ENCODE measurements at regions not wholly inside any gene's neighbourhood (a gene's known extent, or its start where the extent isn't known, plus 50 kb on each side); places are given as distances from the start of the nearest gene placed in this dataset.

- TF ChIP-seq TAF1 (IDR thresholded peaks at IDR 0.05; ENCODE audit: borderline replicate concordance, insufficient read depth, low read length) (no peak), SIN3A (IDR thresholded peaks at IDR 0.05; ENCODE audit: borderline replicate concordance, insufficient read depth, low read length) (no peak), POLR2AphosphoS5 (IDR thresholded peaks at IDR 0.05; ENCODE audit: low read depth, low read length) (no peak), FOXP2 (optimal IDR thresholded peaks at IDR 0.05; ENCODE audit: borderline replicate concordance, extremely low read depth, extremely low read length, insufficient read depth) (no peak)
- TF ChIP-seq, protein P1, sequence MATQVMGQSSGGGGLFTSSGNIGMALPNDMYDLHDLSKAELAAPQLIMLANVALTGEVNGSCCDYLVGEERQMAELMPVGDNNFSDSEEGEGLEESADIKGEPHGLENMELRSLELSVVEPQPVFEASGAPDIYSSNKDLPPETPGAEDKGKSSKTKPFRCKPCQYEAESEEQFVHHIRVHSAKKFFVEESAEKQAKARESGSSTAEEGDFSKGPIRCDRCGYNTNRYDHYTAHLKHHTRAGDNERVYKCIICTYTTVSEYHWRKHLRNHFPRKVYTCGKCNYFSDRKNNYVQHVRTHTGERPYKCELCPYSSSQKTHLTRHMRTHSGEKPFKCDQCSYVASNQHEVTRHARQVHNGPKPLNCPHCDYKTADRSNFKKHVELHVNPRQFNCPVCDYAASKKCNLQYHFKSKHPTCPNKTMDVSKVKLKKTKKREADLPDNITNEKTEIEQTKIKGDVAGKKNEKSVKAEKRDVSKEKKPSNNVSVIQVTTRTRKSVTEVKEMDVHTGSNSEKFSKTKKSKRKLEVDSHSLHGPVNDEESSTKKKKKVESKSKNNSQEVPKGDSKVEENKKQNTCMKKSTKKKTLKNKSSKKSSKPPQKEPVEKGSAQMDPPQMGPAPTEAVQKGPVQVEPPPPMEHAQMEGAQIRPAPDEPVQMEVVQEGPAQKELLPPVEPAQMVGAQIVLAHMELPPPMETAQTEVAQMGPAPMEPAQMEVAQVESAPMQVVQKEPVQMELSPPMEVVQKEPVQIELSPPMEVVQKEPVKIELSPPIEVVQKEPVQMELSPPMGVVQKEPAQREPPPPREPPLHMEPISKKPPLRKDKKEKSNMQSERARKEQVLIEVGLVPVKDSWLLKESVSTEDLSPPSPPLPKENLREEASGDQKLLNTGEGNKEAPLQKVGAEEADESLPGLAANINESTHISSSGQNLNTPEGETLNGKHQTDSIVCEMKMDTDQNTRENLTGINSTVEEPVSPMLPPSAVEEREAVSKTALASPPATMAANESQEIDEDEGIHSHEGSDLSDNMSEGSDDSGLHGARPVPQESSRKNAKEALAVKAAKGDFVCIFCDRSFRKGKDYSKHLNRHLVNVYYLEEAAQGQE (IDR thresholded peaks at IDR 0.05; ENCODE audit: insufficient read depth in 1 of 2, low read depth in 2 of 2, low read length in 2 of 2): no peak
Observed at GRCh38 chr16:63787014-63787413, 1334.8 kb downstream of the CDH11 start.

GRCh38 chr16:63785170-63785569 lies 1336.7 kb downstream of the CDH11 start:
- TF ChIP-seq FOXP2 (optimal IDR thresholded peaks at IDR 0.05; ENCODE audit: borderline replicate concordance, extremely low read depth, extremely low read length, insufficient read depth): no peak
- no peak for TF ChIP-seq SIN3A (IDR thresholded peaks at IDR 0.05; ENCODE audit: borderline replicate concordance, insufficient read depth, low read length)
- TF ChIP-seq TAF1 (IDR thresholded peaks at IDR 0.05; ENCODE audit: borderline replicate concordance, insufficient read depth, low read length): no peak
- TF ChIP-seq POLR2AphosphoS5 (IDR thresholded peaks at IDR 0.05; ENCODE audit: low read depth, low read length): no peak
- TF ChIP-seq, protein P1 (IDR thresholded peaks at IDR 0.05; ENCODE audit: insufficient read depth in 1 of 2, low read depth in 2 of 2, low read length in 2 of 2): no peak

DNA sequence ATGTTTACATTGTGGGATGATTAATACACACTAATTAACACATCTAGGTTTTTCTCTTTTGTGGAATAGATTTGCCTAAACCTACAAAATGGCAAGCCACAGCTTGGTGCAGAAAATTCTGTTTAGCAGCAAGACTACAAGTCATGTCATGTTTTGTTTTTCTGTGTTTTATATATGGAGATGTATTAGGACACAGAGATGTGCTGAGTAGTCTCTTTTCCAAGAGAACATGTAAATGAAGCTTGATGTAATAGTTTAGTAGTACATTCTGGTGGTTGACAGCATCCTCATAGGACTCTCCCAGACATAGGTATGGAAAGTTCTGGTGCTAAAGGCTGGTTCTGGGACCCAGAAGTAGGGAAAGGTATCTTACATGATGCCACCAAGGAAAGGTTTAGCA lies 1345.4 kb downstream of the CDH11 start:
- TF ChIP-seq FOXP2 (optimal IDR thresholded peaks at IDR 0.05; ENCODE audit: borderline replicate concordance, extremely low read depth, extremely low read length, insufficient read depth) (no peak), SIN3A (IDR thresholded peaks at IDR 0.05; ENCODE audit: borderline replicate concordance, insufficient read depth, low read length) (no peak), TAF1 (IDR thresholded peaks at IDR 0.05; ENCODE audit: borderline replicate concordance, insufficient read depth, low read length) (no peak), POLR2AphosphoS5 (IDR thresholded peaks at IDR 0.05; ENCODE audit: low read depth, low read length) (no peak)
- TF ChIP-seq, protein P1 (IDR thresholded peaks at IDR 0.05; ENCODE audit: insufficient read depth in 1 of 2, low read depth in 2 of 2, low read length in 2 of 2): no peak

DNA sequence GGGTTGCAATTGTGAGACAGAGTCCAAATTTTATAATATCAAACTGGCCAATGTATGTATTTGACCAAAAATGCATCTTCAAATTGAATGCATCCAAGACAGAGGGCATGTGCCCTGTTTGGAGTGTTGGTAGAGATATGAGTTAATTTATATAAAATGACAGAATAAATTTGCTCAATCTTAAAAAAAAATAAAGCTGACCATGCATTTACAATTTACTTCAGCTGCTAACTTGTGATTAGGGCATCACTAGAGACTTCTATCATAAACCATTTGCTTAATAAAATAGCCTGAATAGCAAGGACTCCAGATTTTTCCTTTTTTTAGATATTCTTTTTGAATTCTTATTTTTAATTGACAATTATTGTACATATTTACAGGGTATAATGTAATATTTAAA lies 1345.8 kb downstream of the CDH11 start:
- no peak for TF ChIP-seq POLR2AphosphoS5 (IDR thresholded peaks at IDR 0.05; ENCODE audit: low read depth, low read length)
- TF ChIP-seq TAF1 (IDR thresholded peaks at IDR 0.05; ENCODE audit: borderline replicate concordance, insufficient read depth, low read length): no peak
- TF ChIP-seq SIN3A (IDR thresholded peaks at IDR 0.05; ENCODE audit: borderline replicate concordance, insufficient read depth, low read length): no peak
- TF ChIP-seq, protein P1 (IDR thresholded peaks at IDR 0.05; ENCODE audit: insufficient read depth in 1 of 2, low read depth in 2 of 2, low read length in 2 of 2): no peak
- TF ChIP-seq FOXP2 (optimal IDR thresholded peaks at IDR 0.05; ENCODE audit: borderline replicate concordance, extremely low read depth, extremely low read length, insufficient read depth): no peak

- no peak for TF ChIP-seq FOXP2 (optimal IDR thresholded peaks at IDR 0.05; ENCODE audit: borderline replicate concordance, extremely low read depth, extremely low read length, insufficient read depth)
- TF ChIP-seq, protein P1 (IDR thresholded peaks at IDR 0.05; ENCODE audit: insufficient read depth in 1 of 2, low read depth in 2 of 2, low read length in 2 of 2): no peak
- TF ChIP-seq SIN3A (IDR thresholded peaks at IDR 0.05; ENCODE audit: borderline replicate concordance, insufficient read depth, low read length): no peak
- no peak for TF ChIP-seq TAF1 (IDR thresholded peaks at IDR 0.05; ENCODE audit: borderline replicate concordance, insufficient read depth, low read length)
- TF ChIP-seq POLR2AphosphoS5 (IDR thresholded peaks at IDR 0.05; ENCODE audit: low read depth, low read length): no peak
Observed at GRCh38 chr16:63774302-63774701, 1347.6 kb downstream of the CDH11 start.

All from PFSK-1 (cell line).